PC-3 (cell line): ENCODE measurements at regions not wholly inside any gene's neighbourhood (a gene's known extent, or its start where the extent isn't known, plus 50 kb on each side); places are given as distances from the start of the nearest gene placed in this dataset.

Experiments used
- ATAC-seq: fragments of 200-7000 bp; cut with Tn5 transposase; 2 replicates; pipeline ENCODE4 v1.9.1; 2020; ENCODE audit warnings: mild to moderate bottlenecking, moderate library complexity
- BruUV-seq: library from RNA; stranded (reverse); fragments of 400-500 nt; replicated peaks from 2 replicates; lab custom pipeline; 2021; lab: Mats Ljungman, UMichigan
- CTCF ChIA-PET: fragments of 300-600 bp; sonication (Branson Sonifier 250); formaldehyde crosslinking; loops from one replicate; lab custom pipeline; 2022; ENCODE audit warnings: antibody characterized with exemption; lab: Charles Lee
- POLR2A ChIA-PET: fragments of 300-600 bp; sonication (Branson Sonifier 250); formaldehyde crosslinking; loops from one replicate; lab custom pipeline; 2022; ENCODE audit warnings: antibody characterized with exemption; ENCODE audit not compliant: unreplicated experiment; lab: Charles Lee
- DNase-seq: peaks from one replicate; pipeline ENCODE4 v3.0.0-alpha.2; 2015
- H2AFZ ChIP-seq: fragments of 300-600 bp; sonication (generic); 2 replicates; pipeline ENCODE4 v1.6.0; 2016; ENCODE audit warnings: antibody characterized with exemption, low read length
- H3F3A ChIP-seq: fragments of 300-600 bp; sonication (generic); one replicate; pipeline ENCODE4 v1.6.0; 2017; ENCODE audit warnings: antibody characterized with exemption, low read length, control low read depth, mild to moderate bottlenecking; ENCODE audit not compliant: unreplicated experiment
- H3K27ac ChIP-seq: fragments of 300-600 bp; sonication (generic); 2 replicates; pipeline ENCODE4 v1.5.1; 2016; ENCODE audit warnings: mild to moderate bottlenecking, low read length
- H3K27me3 ChIP-seq: fragments of 300-600 bp; sonication (generic); 2 replicates; pipeline ENCODE4 v1.6.1; 2016; ENCODE audit warnings: low read length, mixed read lengths
- H3K36me3 ChIP-seq: fragments of 300-600 bp; sonication (generic); 2 replicates; pipeline ENCODE4 v1.6.1; 2016; ENCODE audit warnings: low read depth, mixed run types, low read length, mixed read lengths
- H3K4me1 ChIP-seq: fragments of 300-600 bp; sonication (generic); 2 replicates; pipeline ENCODE4 v1.5.1; 2016; ENCODE audit warnings: low read length; ENCODE audit not compliant: insufficient read depth
- H3K4me2 ChIP-seq: fragments of 300-600 bp; sonication (generic); 2 replicates; pipeline ENCODE4 v1.6.0; 2016; ENCODE audit warnings: low read length
- H3K4me3 ChIP-seq: fragments of 300-600 bp; sonication (generic); 2 replicates; pipeline ENCODE4 v1.5.1; 2016; ENCODE audit warnings: mild to moderate bottlenecking, low read length, mixed read lengths
- H3K79me2 ChIP-seq: fragments of 300-600 bp; sonication (generic); 2 replicates; pipeline ENCODE4 v1.6.1; 2017; ENCODE audit warnings: low read length, mixed read lengths
- H3K9ac ChIP-seq: fragments of 300-600 bp; sonication (generic); 2 replicates; pipeline ENCODE4 v1.6.0; 2016; ENCODE audit warnings: mild to moderate bottlenecking, low read length
- H3K9me2 ChIP-seq: fragments of 300-600 bp; sonication (generic); replicated peaks from 2 replicates; pipeline ENCODE4 v1.6.1; 2016; ENCODE audit warnings: mixed run types, low read length, mixed read lengths
- H3K9me3 ChIP-seq: fragments of 300-600 bp; sonication (generic); 2 replicates; pipeline ENCODE4 v1.6.1; 2016; ENCODE audit warnings: low read length, mixed read lengths
- H4K20me1 ChIP-seq: fragments of 300-600 bp; sonication (generic); 2 replicates; pipeline ENCODE4 v1.6.1; 2016; ENCODE audit warnings: low read length, mixed read lengths
- CTCF ChIP-seq: fragments of 300-600 bp; sonication (generic); conservative IDR thresholded peaks from 2 replicates; pipeline ENCODE4 v1.5.1; 2017; ENCODE audit warnings: antibody characterized with exemption, low read depth, mild to moderate bottlenecking, low read length
- EZH2 ChIP-seq: fragments of 300-600 bp; sonication (generic); IDR thresholded peaks from one replicate; pipeline ENCODE4 v1.6.1; 2017; ENCODE audit warnings: antibody characterized with exemption, mild to moderate bottlenecking, low read length; ENCODE audit not compliant: unreplicated experiment
- EZH2phosphoT487 ChIP-seq: fragments of 300-600 bp; sonication (generic); IDR thresholded peaks from 2 replicates; pipeline ENCODE4 v1.6.1; 2018; ENCODE audit warnings: mild to moderate bottlenecking, antibody characterized with exemption, low read length, borderline replicate concordance
- intact Hi-C: fragments of 100-400 bp; cut with micrococcal nuclease; formaldehyde crosslinking; loops from 2 replicates; pipeline ENCODE4 v1.9.0; 2023

- Histone ChIP-seq H2AFZ (no peak overlapping the region), H3K27ac (no peak overlapping the region), H3K9me3 (0 out of 2 replicates have a peak, but pooled peaks cover 4% of the 10 kb centered on the region), H3K79me2 (no peaks in the 10 kb centered on the region), H3K9me2 (no peaks in the 10 kb centered on the region), H3K27me3 (no peaks in the 10 kb centered on the region), H3K36me3 (no peaks in the 10 kb centered on the region), H3K4me1 (peaks cover 19% of the 10 kb centered on the region), H3K4me2 (no peak overlapping the region), H3K9ac (no peak overlapping the region), H4K20me1 (no peaks in the 10 kb centered on the region), H3F3A (no peaks in the 10 kb centered on the region), H3K4me3 (no peak overlapping the region)
- intact Hi-C loops, result no loop called here
- no peak for TF ChIP-seq EZH2
- no peak for TF ChIP-seq EZH2phosphoT487
- no peak for TF ChIP-seq CTCF
- ChIA-PET POLR2A (no interaction called here), CTCF (no interaction called here)
- no peak for ATAC-seq
- no peak for DNase-seq
- no TSS peak for BruUV-seq
Measured at GRCh38 chr9:12956805-12957204, 182.0 kb downstream of the LURAP1L start.

- Histone ChIP-seq H3K79me2 (no peaks in the 10 kb centered on the region), H3K27ac (no peak overlapping the region), H3K9me2 (no peaks in the 10 kb centered on the region), H2AFZ (no peak overlapping the region), H4K20me1 (no peaks in the 10 kb centered on the region), H3K4me3 (no peak overlapping the region), H3K4me2 (no peak overlapping the region), H3K9me3 (0 out of 2 replicates have a peak, but pooled peaks cover 4% of the 10 kb centered on the region), H3K36me3 (no peaks in the 10 kb centered on the region), H3K9ac (no peak overlapping the region), H3K4me1 (peaks cover 20% of the 10 kb centered on the region), H3K27me3 (no peaks in the 10 kb centered on the region), H3F3A (no peaks in the 10 kb centered on the region)
- intact Hi-C loops, result no loop called here
- no TSS peak for BruUV-seq
- ATAC-seq (no peak), DNase-seq (no peak)
- ChIA-PET POLR2A (interaction anchor here (0.5 kb wide), 1 partner anchor 182 kb away, joined by 7 read pairs; no protein-coding TSS in a partner anchor), CTCF (no interaction called here)
- no peak for TF ChIP-seq EZH2
- TF ChIP-seq CTCF, result no peak
- no peak for TF ChIP-seq EZH2phosphoT487
Measured at GRCh38 chr9:12958279-12958678, 183.5 kb downstream of the LURAP1L start.

- POLR2A ChIA-PET, result no interaction called here
- intact Hi-C loops, result no loop called here
- DNase-seq, result no peak
Measured at GRCh38 chr9:12958708-12959107, 183.9 kb downstream of the LURAP1L start.

More at GRCh38 chr9:12958708-12959107, 183.9 kb downstream of the LURAP1L start:
- no peak overlapping the region for H3K9ac ChIP-seq
- 0 out of 2 replicates have a peak, but pooled peaks cover 4% of the 10 kb centered on the region for H3K9me3 ChIP-seq
- H3K4me2 ChIP-seq, result no peak overlapping the region
- no peaks in the 10 kb centered on the region for H3K79me2 ChIP-seq
- no peaks in the 10 kb centered on the region for H3F3A ChIP-seq
- H3K9me2 ChIP-seq, result no peaks in the 10 kb centered on the region
- H3K27me3 ChIP-seq, result no peaks in the 10 kb centered on the region
- CTCF ChIA-PET, result no interaction called here
- H2AFZ ChIP-seq, result no peak overlapping the region
- no TSS peak for BruUV-seq
- H3K36me3 ChIP-seq, result no peaks in the 10 kb centered on the region
- ATAC-seq, result no peak
- TF ChIP-seq CTCF (no peak), EZH2 (no peak), EZH2phosphoT487 (no peak)
- H3K27ac ChIP-seq, result no peak overlapping the region
- no peaks in the 10 kb centered on the region for H4K20me1 ChIP-seq
- H3K4me3 ChIP-seq, result no peak overlapping the region
- H3K4me1 ChIP-seq, result peaks cover 20% of the 10 kb centered on the region
